SK-N-SH treated with all-trans-retinoic acid at 6 μM for 48 hours (cell line): ENCODE measurements at regions not wholly inside any gene's neighbourhood (a gene's known extent, or its start where the extent isn't known, plus 50 kb on each side); places are given as distances from the start of the nearest gene placed in this dataset.

ENCODE experiments used
- ARNTL ChIP-seq: fragments of 450-650 bp; formaldehyde crosslinking; IDR thresholded peaks from 2 replicates; pipeline ENCODE4 v1.5.0; 2020; ENCODE audit warnings: low read depth, mild to moderate bottlenecking, moderate library complexity, borderline replicate concordance
- BACH2 ChIP-seq: fragments of 250-450 bp; sonication (Bioruptor Pico); IDR thresholded peaks from 2 replicates; pipeline ENCODE4 v1.9.0; 2021; ENCODE audit warnings: mild to moderate bottlenecking, borderline replicate concordance
- ESRRG ChIP-seq: fragments of 250-450 bp; sonication (Bioruptor Pico); IDR thresholded peaks from 2 replicates; pipeline ENCODE4 v1.6.1; 2021; ENCODE audit warnings: mild to moderate bottlenecking
- TOX ChIP-seq: fragments of 250-450 bp; sonication (Bioruptor Pico); IDR thresholded peaks from 2 replicates; pipeline ENCODE4 v1.8.0; 2021; ENCODE audit warnings: mild to moderate bottlenecking, moderate library complexity, borderline replicate concordance
- ZFP3 ChIP-seq: fragments of 250-450 bp; sonication (Bioruptor Pico); IDR thresholded peaks from 2 replicates; pipeline ENCODE4 v1.5.0; 2020; ENCODE audit warnings: mild to moderate bottlenecking, moderate library complexity
- TF ChIP-seq, protein P1 (sequence below): fragments of 250-450 bp; sonication (Bioruptor Pico); IDR thresholded peaks from 2 replicates; pipeline ENCODE4 v1.8.0; 2020; ENCODE audit warnings: mild to moderate bottlenecking, moderate library complexity, borderline replicate concordance

DNA sequence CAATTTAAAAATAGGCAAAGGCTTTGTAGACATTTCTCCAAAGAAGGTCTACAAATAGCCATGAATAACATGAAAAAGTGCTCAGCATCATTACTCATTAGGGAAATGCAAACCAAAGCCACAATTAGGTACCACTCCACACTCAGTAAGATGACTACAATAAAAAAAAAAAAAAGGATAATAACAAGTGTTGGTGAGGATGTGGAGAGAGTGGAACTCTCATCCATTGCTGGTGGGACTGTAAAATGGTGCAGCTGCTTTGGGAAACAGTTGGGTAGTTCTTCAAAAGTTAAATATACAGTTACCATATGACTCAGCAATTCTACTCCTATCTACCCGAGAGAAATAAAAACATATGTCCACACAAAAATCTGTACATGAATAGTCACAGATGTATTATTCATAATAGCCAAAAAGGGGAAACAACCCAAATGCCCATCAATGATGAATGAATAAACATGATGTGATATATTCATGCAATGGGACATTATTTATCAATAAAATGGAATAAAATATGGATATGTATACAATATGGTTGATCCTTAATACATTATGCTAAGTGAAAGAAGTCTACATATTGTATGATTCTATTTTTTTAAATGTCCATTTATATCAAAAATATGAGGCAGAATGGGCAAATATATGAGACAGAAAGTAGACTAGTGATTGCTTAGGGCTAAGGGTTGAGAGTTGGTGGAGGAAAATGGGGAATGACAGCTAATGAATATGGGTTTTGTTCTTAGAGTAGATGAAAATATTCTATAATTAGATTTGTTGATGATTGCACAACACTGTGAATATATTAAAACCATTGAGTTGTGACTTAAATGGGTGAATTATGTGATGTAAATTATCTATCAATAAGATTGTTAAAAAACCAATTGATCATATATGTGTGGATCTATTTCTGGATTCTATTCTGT, 66.1 kb upstream of the SMAD3 start:
- TF ChIP-seq TOX (no peak), ARNTL (no peak), BACH2 (CRISPR knock-in tag) (no peak), ESRRG (CRISPR knock-in tag) (no peak), ZFP3 (CRISPR knock-in tag) (no peak)
- TF ChIP-seq, protein P1, sequence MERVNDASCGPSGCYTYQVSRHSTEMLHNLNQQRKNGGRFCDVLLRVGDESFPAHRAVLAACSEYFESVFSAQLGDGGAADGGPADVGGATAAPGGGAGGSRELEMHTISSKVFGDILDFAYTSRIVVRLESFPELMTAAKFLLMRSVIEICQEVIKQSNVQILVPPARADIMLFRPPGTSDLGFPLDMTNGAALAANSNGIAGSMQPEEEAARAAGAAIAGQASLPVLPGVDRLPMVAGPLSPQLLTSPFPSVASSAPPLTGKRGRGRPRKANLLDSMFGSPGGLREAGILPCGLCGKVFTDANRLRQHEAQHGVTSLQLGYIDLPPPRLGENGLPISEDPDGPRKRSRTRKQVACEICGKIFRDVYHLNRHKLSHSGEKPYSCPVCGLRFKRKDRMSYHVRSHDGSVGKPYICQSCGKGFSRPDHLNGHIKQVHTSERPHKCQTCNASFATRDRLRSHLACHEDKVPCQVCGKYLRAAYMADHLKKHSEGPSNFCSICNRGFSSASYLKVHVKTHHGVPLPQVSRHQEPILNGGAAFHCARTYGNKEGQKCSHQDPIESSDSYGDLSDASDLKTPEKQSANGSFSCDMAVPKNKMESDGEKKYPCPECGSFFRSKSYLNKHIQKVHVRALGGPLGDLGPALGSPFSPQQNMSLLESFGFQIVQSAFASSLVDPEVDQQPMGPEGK (CRISPR knock-in tag): no peak
